Neural progenitor cell (in vitro differentiated cells): ENCODE measurements at regions not wholly inside any gene's neighbourhood (a gene's known extent, or its start where the extent isn't known, plus 50 kb on each side); places are given as distances from the start of the nearest gene placed in this dataset.

Experiments
- CTCF ChIP-seq: fragments of 200-600 bp; sonication (generic); IDR thresholded peaks from 2 replicates; pipeline ENCODE4 v1.5.1; 2017; ENCODE audit warnings: antibody characterized with exemption, mild to moderate bottlenecking
- EZH2 ChIP-seq: fragments of 200-600 bp; sonication (generic); IDR thresholded peaks from 2 replicates; pipeline ENCODE4 v1.6.1; 2017; ENCODE audit warnings: antibody characterized with exemption, mild to moderate bottlenecking, moderate library complexity
- EZH2phosphoT487 ChIP-seq: fragments of 200-600 bp; sonication (generic); IDR thresholded peaks from 2 replicates; pipeline ENCODE4 v1.6.1; 2017; ENCODE audit warnings: antibody characterized with exemption

GRCh38 chr14:54088271-54088670 lies 131.6 kb upstream of the BMP4 start:
- TF ChIP-seq CTCF (no peak), EZH2phosphoT487 (no peak), EZH2 (no peak)
